Thoracic aorta (tissue), 2 donors: ENCODE measurements at regions not wholly inside any gene's neighbourhood (a gene's known extent, or its start where the extent isn't known, plus 50 kb on each side); places are given as distances from the start of the nearest gene placed in this dataset.
"Not testable (repeated sequence)": the region's sequence is repeated elsewhere in the genome, so short reads cannot be mapped to it uniquely, and the experiment has no call there.

Experiments used
- ATAC-seq: fragments of 150-250 bp; one replicate; pipeline ENCODE4 v1.8.0; 2017; ENCODE audit warnings: low read depth; ENCODE audit not compliant: insufficient number of reproducible peaks, low FRiP score
- DNase-seq: peaks from one replicate; pipeline ENCODE4 v3.0.0-alpha.2; 2020; ENCODE audit warnings: low spot score
- H3K27ac ChIP-seq, 2 donors: fragments of 200-600 bp; sonication (generic); 1 replicate in 1 of 2; 2 replicates in 1 of 2; pipeline ENCODE4 v1.5.1; 2016; ENCODE audit warnings: mild to moderate bottlenecking in 2 of 2, moderate library complexity in 2 of 2
- H3K27me3 ChIP-seq: fragments of 200-600 bp; sonication (generic); replicated peaks from 2 replicates; pipeline ENCODE4 v1.6.0; 2016; ENCODE audit warnings: mild to moderate bottlenecking; ENCODE audit not compliant: insufficient read depth
- H3K36me3 ChIP-seq: fragments of 200-600 bp; sonication (generic); one replicate; pipeline ENCODE4 v1.5.1; 2016
- H3K4me1 ChIP-seq, 2 donors: fragments of 200-600 bp; sonication (generic); 1 replicate in 1 of 2; 2 replicates in 1 of 2; pipeline versions ENCODE4 v1.5.1 to v1.6.0; 2016; ENCODE audit warnings: low read depth in 2 of 2, mild to moderate bottlenecking in 1 of 2; ENCODE audit not compliant: control insufficient read depth in 1 of 2
- H3K4me3 ChIP-seq: fragments of 200-600 bp; sonication (generic); 2 replicates; pipeline ENCODE4 v1.5.1; 2016; ENCODE audit warnings: mild to moderate bottlenecking
- H3K9me3 ChIP-seq: fragments of 200-600 bp; sonication (generic); 2 replicates; pipeline ENCODE4 v1.5.1; 2016
- TF ChIP-seq, protein P1 (sequence below): fragments of 200-600 bp; sonication (generic); IDR thresholded peaks from one replicate; pipeline ENCODE4 v1.5.1; 2019; ENCODE audit warnings: antibody characterized with exemption

DNA sequence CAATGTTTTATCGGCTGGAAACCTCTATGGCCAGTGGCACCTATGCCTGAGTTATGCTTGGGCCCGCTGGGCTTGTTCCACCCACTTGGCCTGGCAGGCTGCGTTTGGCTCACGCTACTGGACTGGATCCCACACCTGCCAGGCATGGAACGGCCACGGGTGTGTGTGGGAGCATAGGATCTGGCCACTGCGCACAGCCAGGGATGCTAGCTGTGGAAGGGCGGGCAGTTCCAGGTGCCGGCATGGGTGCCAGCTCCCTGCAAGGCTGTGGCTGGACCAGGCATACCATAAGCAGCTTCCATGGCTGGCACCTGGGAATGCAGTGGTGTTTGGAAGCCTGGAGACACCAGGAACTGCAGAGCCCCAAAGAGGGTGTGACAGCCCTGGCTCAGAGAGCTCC lies 1063.9 kb upstream of the ACO1 start:
- ATAC-seq (no peak), DNase-seq (no peak)
- Histone ChIP-seq H3K4me3 (no peak overlapping the region), H3K27me3 (no peaks in the 10 kb centered on the region), H3K9me3 (no peaks in the 10 kb centered on the region), H3K27ac (no peak overlapping the region), H3K36me3 (no peaks in the 10 kb centered on the region), H3K4me1 (no peaks in the 10 kb centered on the region)
- TF ChIP-seq, protein P1, sequence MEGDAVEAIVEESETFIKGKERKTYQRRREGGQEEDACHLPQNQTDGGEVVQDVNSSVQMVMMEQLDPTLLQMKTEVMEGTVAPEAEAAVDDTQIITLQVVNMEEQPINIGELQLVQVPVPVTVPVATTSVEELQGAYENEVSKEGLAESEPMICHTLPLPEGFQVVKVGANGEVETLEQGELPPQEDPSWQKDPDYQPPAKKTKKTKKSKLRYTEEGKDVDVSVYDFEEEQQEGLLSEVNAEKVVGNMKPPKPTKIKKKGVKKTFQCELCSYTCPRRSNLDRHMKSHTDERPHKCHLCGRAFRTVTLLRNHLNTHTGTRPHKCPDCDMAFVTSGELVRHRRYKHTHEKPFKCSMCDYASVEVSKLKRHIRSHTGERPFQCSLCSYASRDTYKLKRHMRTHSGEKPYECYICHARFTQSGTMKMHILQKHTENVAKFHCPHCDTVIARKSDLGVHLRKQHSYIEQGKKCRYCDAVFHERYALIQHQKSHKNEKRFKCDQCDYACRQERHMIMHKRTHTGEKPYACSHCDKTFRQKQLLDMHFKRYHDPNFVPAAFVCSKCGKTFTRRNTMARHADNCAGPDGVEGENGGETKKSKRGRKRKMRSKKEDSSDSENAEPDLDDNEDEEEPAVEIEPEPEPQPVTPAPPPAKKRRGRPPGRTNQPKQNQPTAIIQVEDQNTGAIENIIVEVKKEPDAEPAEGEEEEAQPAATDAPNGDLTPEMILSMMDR: no peak

DNA sequence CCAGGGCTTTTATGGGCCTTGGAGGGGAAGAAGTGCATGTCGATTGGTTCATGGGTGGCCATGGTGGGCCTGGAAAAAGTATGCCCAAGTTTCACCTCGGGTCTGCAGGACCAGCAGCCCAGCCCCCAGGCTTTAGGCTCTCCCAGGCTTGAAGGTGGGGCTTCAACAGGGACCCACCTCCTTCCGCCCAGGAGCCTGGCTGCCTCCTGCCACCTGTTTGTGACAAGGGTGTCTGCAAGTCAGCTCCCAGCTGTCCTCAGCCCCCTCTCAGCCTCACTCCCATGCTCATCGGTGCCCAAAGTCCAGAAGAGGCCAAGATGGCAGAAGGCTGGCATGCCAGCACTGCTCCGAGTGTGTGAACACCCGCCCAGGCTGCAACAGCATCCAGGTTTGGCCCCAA lies 1063.2 kb upstream of the ACO1 start:
- Histone ChIP-seq H3K9me3 (no peaks in the 10 kb centered on the region), H3K4me3 (no peak overlapping the region), H3K27me3 (no peaks in the 10 kb centered on the region), H3K27ac (no peak overlapping the region), H3K4me1 (no peaks in the 10 kb centered on the region), H3K36me3 (no peaks in the 10 kb centered on the region)
- TF ChIP-seq, protein P1: no peak
- ATAC-seq (no peak), DNase-seq (no peak)

DNA sequence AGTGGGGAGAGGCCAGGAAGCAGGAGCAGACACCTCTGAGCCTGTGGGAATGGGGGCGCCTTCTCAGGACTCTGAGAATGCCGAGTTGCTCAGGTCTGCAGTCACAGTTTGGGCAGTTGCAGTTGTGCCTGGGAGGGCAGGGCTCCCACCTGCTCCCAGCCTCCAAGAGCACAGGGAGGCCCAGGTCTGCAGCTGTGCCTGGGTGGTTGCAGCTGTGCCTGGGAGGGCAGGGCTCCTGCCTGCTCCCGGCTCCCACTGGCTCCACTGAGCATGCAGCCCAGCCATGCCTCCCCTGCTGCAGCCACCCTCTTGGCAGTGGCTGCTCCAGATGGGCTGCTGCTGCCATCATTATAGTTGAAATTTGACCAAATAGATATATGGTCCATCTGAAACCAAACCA lies 1062.8 kb upstream of the ACO1 start:
- no peak overlapping the region for H3K4me3 ChIP-seq
- H3K27me3 ChIP-seq: no peaks in the 10 kb centered on the region
- ATAC-seq: no peak
- no peaks in the 10 kb centered on the region for H3K36me3 ChIP-seq
- H3K9me3 ChIP-seq: no peaks in the 10 kb centered on the region
- no peak for DNase-seq
- TF ChIP-seq, protein P1: no peak
- no peaks in the 10 kb centered on the region for H3K4me1 ChIP-seq
- no peak overlapping the region for H3K27ac ChIP-seq

DNA sequence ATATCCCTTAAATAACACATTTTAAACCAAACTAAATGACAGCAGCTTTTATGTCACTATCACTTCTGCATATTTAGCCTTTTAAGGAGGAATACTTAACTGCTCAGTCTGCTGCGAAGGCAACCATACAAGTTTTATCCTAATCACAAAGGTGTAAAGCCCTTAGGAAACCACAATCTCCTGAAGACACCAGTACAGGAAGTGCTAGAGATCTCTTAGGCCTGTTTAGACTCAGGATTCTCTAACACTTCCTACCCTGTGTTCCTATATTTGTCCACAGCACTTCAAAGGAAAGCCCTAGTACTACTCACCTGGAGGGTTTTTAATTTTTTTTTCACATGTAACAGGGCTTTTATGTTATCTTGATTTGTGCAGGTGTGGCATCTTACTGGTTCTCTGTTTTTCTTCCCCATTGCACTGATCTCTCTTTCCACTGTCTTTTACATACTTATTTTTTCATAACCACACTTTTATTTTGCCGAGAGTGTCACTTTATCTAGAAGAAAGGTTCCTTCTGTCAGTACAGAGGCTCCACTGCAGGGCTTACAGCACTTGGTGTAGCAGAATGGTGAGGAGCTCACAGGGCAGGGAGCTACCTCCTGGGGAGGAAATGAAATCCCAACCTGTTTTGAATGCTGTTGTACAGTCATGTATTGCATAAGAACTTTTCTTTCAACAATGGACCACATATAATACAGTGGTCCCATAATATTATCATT lies 1060.6 kb upstream of the ACO1 start:
- Histone ChIP-seq H3K4me1 (no peaks in the 10 kb centered on the region), H3K36me3 (no peaks in the 10 kb centered on the region), H3K9me3 (no peaks in the 10 kb centered on the region), H3K27me3 (no peaks in the 10 kb centered on the region), H3K27ac (no peak overlapping the region), H3K4me3 (no peak overlapping the region)
- TF ChIP-seq, protein P1: no peak
- DNase-seq: no peak
- no peak for ATAC-seq

DNA sequence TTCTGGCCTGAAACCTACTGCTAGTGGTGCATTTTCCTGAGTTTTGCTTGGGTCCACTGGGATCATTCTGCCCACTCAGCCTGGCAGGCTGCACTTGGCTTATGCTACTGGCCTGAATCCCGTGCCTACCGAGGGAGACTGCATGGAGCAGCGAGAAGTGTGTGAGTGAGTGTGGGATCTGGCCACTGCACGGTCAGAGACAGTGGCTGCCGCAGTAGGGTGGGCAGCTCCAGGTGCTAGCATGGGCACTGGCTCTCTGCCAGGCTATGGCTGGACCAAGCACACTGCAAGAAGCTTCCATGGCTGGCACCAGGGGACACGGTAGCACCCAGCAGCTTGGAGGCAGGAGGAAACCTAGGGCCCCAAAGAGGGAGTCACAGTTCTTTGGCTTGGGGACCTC lies 1058.7 kb upstream of the ACO1 start:
- ATAC-seq: no peak
- no peaks in the 10 kb centered on the region for H3K36me3 ChIP-seq
- H3K27me3 ChIP-seq: no peaks in the 10 kb centered on the region
- TF ChIP-seq, protein P1: no peak
- H3K9me3 ChIP-seq: no peaks in the 10 kb centered on the region
- no peaks in the 10 kb centered on the region for H3K4me1 ChIP-seq
- H3K27ac ChIP-seq: no peak overlapping the region
- no peak for DNase-seq
- no peak overlapping the region for H3K4me3 ChIP-seq

DNA sequence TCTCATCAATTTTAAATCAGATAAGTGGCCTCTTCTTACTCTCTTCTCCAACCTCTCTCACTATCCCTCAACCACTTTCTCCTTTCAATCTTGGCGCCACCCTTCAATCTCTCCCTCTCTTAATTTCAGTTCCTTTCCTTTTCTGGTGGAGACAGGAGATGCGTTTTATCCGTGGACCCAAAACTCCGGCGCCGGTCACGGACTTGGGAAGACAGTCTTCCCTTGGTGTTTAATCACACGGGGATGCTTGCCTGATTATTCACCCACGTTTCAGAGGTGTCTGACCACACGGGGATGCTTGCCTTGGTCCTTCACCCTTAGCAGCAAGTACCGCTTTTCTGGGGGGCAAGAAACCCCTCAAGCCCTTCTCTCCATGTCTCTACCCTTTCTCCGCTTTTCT lies 1057.6 kb upstream of the ACO1 start:
- not testable (repeated sequence) for H3K4me3 ChIP-seq, H3K4me1 ChIP-seq, ATAC-seq, H3K27ac ChIP-seq, H3K36me3 ChIP-seq, H3K9me3 ChIP-seq, DNase-seq, H3K27me3 ChIP-seq
